H1 (cell line): ENCODE measurements at regions not wholly inside any gene's neighbourhood (a gene's known extent, or its start where the extent isn't known, plus 50 kb on each side); places are given as distances from the start of the nearest gene placed in this dataset.

Source experiments
- CHD7 ChIP-seq: fragments of 300-600 bp; sonication (generic); IDR thresholded peaks from 2 replicates; pipeline ENCODE4 v1.7.1; 2012; ENCODE audit warnings: low read length, moderate library complexity, mild to moderate bottlenecking, inconsistent platforms; ENCODE audit not compliant: insufficient replicate concordance
- E2F6 ChIP-seq: IDR thresholded peaks from 2 replicates; pipeline ENCODE4 v1.6.1; 2012; ENCODE audit warnings: inconsistent platforms
- FOSL1 ChIP-seq: IDR thresholded peaks from 2 replicates; pipeline ENCODE4 v1.6.1; 2011; ENCODE audit warnings: mild to moderate bottlenecking, low read depth, low read length, moderate library complexity; ENCODE audit not compliant: insufficient read depth
- HDAC2 ChIP-seq, 2 experiments: fragments of 300-600 bp in 1 of 2; sonication (generic) in 1 of 2; IDR thresholded peaks; 2 replicates each; pipeline ENCODE4 v1.6.1; 2011 to 2012; ENCODE audit warnings: low read depth in 2 of 2, low read length in 2 of 2, mild to moderate bottlenecking in 2 of 2, moderate library complexity in 2 of 2, borderline replicate concordance in 1 of 2, inconsistent platforms in 1 of 2
- JUND ChIP-seq: IDR thresholded peaks from 2 replicates; pipeline ENCODE4 v1.6.1; 2011; ENCODE audit warnings: mild to moderate bottlenecking, improper control_type of control experiment, low read length
- MAX ChIP-seq: IDR thresholded peaks from 2 replicates; pipeline ENCODE4 v1.6.1; 2012; ENCODE audit warnings: inconsistent platforms
- POU5F1 ChIP-seq: IDR thresholded peaks from 2 replicates; pipeline ENCODE4 v1.6.1; 2011; ENCODE audit warnings: low read depth, mild to moderate bottlenecking, low read length, moderate library complexity
- RFX5 ChIP-seq: IDR thresholded peaks from 2 replicates; pipeline ENCODE4 v1.6.1; 2011; ENCODE audit warnings: low read depth, low read length, improper control_type of control experiment, borderline replicate concordance

- TF ChIP-seq CHD7 (no peak), POU5F1 (no peak), FOSL1 (no peak), JUND (no peak), HDAC2 (IDR thresholded peaks at IDR 0.05; ENCODE audit: borderline replicate concordance in 1 of 2, low read depth in 2 of 2, low read length in 2 of 2) (no peak), MAX (no peak), E2F6 (no peak), RFX5 (no peak)
Measured at GRCh38 chr11:70733327-70734325, 335.3 kb downstream of the CTTN start (continued).
